Heart left ventricle (tissue), 16 donors: ENCODE measurements at regions not wholly inside any gene's neighbourhood (a gene's known extent, or its start where the extent isn't known, plus 50 kb on each side); places are given as distances from the start of the nearest gene placed in this dataset.

Experiments
- ATAC-seq, 4 donors: fragments of 200-7000 bp; cut with Tn5 transposase; one replicate each; pipeline ENCODE4 v1.9.1; 2020 to 2022; ENCODE audit warnings: moderate library complexity in 4 of 4, mild to moderate bottlenecking in 3 of 4, moderate number of reproducible peaks in 1 of 4
- DNase-seq, 5 donors: peaks; one replicate each; pipeline ENCODE4 v3.0.0-alpha.2; 2020
- H3K27ac ChIP-seq, 12 donors: fragments of 200-600 bp; sonication (generic) in 4 of 12; one replicate each; pipeline versions ENCODE4 v1.5.0 to v1.8.0; 2016 to 2022; ENCODE audit warnings: mild to moderate bottlenecking in 2 of 12
- H3K27me3 ChIP-seq, 9 donors: fragments of 200-600 bp; sonication (generic) in 2 of 9; one replicate each; pipeline versions ENCODE4 v1.5.1 to v1.8.0; 2016 to 2022; ENCODE audit warnings: mild to moderate bottlenecking in 3 of 9
- H3K36me3 ChIP-seq, 9 donors: fragments of 200-600 bp; sonication (generic) in 2 of 9; one replicate each; pipeline versions ENCODE4 v1.5.0 to v1.8.0; 2018 to 2022; ENCODE audit warnings: mild to moderate bottlenecking in 2 of 9
- H3K4me1 ChIP-seq, 12 donors: fragments of 200-600 bp; sonication (generic) in 4 of 12; one replicate each; pipeline versions ENCODE4 v1.5.0 to v1.8.0; 2016 to 2022; ENCODE audit warnings: mild to moderate bottlenecking in 3 of 12
- H3K4me3 ChIP-seq, 12 donors: fragments of 200-600 bp; sonication (generic) in 4 of 12; one replicate each; pipeline versions ENCODE4 v1.5.0 to v1.8.0; 2017 to 2022; ENCODE audit warnings: mild to moderate bottlenecking in 9 of 12, moderate library complexity in 4 of 12
- H3K9me3 ChIP-seq, 12 donors: fragments of 200-600 bp; sonication (generic) in 4 of 12; one replicate each; pipeline versions ENCODE4 v1.5.0 to v1.8.0; 2016 to 2022; ENCODE audit warnings: mild to moderate bottlenecking in 1 of 12
- POLR2A ChIP-seq, 2 donors: fragments of 450-650 bp; IDR thresholded peaks; one replicate each; pipeline ENCODE4 v1.6.1; 2017; ENCODE audit warnings: antibody characterized with exemption in 2 of 2, mild to moderate bottlenecking in 2 of 2, moderate library complexity in 2 of 2
- WGBS, 4 donors: extraction: QIAGEN DNeasy Blood & Tissue Kit in 2 of 4; methylation state at CpG; one replicate each; pipeline versions ENCODE4 v1.1.5 to v1.1.7; 2013 to 2018; 5-methylcytosine and 5-hydroxymethylcytosine counted together
- intact Hi-C, 10 donors: fragments of 100-400 bp; cut with DNase I; formaldehyde crosslinking; loops; one replicate each; pipeline versions ENCODE4 v1.11.1 to v1.14.2; 2022
- TF ChIP-seq, protein P1 (sequence below), 12 donors: fragments of 200-600 bp; sonication (generic) in 4 of 12; IDR thresholded peaks; one replicate each; pipeline versions ENCODE4 v1.5.0 to v1.8.0; 2018 to 2022; ENCODE audit warnings: antibody characterized with exemption in 12 of 12, mild to moderate bottlenecking in 5 of 12
- donor health status: ischemic (EF 13 %, LVEDD 7.1; RV severe dilation, severe dysfunction).
- donor health status: healthy with polysubstance abuse.
- donor health status: DM: no; HTN: yes; CAD: no.
- donor health status: DM: no; HTN: no; CAD: no.
- donor health status: ischemic (EF 25% LVEDD 6.9; RV normal size, moderate dysfunction).
- donor health status: ischemic (EF 25% LVEDD 5.7; RV mildly dilated, moderate dysfunction).
- donor health status: healthy.
- donor health status: DM: yes; HTN: yes; CAD: no.
- donor health status: ischemic (EF 35%, LVEDD 5.7; RV mildly dilated, moderate dysfunction).
- donor health status: nonischemic (EF 11% LVEDD 7.7; RV severe dilation, severe dysfunction).
- donor health status: DM: yes; HTN: yes; CAD: no.
- donor health status: PGD.
- donor health status: ischemic (EF 29% LVEDD 5.4; RV normal size, mild dysfunction).
- donor health status: nonischemic (EF 23%, LVEDD 6.1; RV moderate dilation, normal function).

DNA sequence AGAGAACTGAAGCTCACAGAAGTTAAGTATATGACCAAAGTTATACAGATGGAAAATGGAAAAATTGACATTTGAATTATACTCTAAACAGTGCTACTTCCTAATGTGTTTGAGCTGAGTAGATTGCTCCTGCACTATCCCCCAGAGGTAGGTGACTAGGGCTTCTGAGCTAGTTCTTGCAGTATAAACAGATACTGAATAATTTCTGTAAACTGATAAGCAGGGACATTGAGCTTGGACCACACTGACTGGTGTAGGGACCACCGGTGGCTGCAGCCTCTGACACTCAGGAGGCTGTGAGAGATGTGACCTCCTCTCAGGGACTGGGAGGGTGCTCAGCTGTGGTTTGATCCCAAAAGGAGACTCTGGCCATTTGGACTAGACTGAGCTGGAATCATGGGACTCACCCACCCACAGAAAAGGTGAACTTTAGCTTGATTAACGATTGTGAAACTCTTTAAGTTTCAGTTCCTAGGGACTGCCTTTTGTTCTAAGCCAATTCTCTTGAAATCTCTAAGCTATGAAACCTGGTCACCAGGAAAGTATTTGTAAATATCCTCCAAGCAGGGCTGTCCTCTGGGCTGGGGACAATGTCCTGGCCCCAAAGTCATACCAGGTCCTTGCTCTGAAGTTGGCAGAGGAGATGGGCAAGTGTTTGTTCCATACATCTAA is 291.5 kb downstream of the SEC61B start:
- 81 to 93% (median 85%) methylated on average over 2 of the region's 2 CpGs for WGBS, 4 donors
- no peak for DNase-seq
- TF ChIP-seq, protein P1, sequence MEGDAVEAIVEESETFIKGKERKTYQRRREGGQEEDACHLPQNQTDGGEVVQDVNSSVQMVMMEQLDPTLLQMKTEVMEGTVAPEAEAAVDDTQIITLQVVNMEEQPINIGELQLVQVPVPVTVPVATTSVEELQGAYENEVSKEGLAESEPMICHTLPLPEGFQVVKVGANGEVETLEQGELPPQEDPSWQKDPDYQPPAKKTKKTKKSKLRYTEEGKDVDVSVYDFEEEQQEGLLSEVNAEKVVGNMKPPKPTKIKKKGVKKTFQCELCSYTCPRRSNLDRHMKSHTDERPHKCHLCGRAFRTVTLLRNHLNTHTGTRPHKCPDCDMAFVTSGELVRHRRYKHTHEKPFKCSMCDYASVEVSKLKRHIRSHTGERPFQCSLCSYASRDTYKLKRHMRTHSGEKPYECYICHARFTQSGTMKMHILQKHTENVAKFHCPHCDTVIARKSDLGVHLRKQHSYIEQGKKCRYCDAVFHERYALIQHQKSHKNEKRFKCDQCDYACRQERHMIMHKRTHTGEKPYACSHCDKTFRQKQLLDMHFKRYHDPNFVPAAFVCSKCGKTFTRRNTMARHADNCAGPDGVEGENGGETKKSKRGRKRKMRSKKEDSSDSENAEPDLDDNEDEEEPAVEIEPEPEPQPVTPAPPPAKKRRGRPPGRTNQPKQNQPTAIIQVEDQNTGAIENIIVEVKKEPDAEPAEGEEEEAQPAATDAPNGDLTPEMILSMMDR (IDR thresholded peaks at IDR 0.05) = no peak
- no peak for TF ChIP-seq POLR2A (IDR thresholded peaks at IDR 0.05)
- intact Hi-C loops = no loop called here
- ATAC-seq = no peak
- Histone ChIP-seq H3K36me3 (no peaks in the 10 kb centered on the region), H3K4me1 (peaks cover 0 to 8% (median 0%) of the 10 kb centered on the region in 12 donors), H3K4me3 (no peak overlapping the region), H3K27ac (no peak overlapping the region), H3K27me3 (no peaks in the 10 kb centered on the region), H3K9me3 (no peaks in the 10 kb centered on the region)

GRCh38 chr9:99515093-99515492 is 293.0 kb downstream of the SEC61B start:
- intact Hi-C loops = no loop called here
- no peak overlapping the region for H3K27ac ChIP-seq
- no peaks in the 10 kb centered on the region for H3K36me3 ChIP-seq
- DNase-seq (no peak), ATAC-seq (no peak)
- H3K9me3 ChIP-seq = no peaks in the 10 kb centered on the region
- no peaks in the 10 kb centered on the region for H3K27me3 ChIP-seq
- H3K4me3 ChIP-seq = no peak overlapping the region
- H3K4me1 ChIP-seq = no peaks in the 10 kb centered on the region
- TF ChIP-seq, protein P1 (IDR thresholded peaks at IDR 0.05) = no peak
- no peak for TF ChIP-seq POLR2A (IDR thresholded peaks at IDR 0.05)
- 71 to 82% (median 78%) methylated on average over 1 of the region's 1 CpG for WGBS, 4 donors

GRCh38 chr9:99515895-99516656 is 294.0 kb downstream of the SEC61B start:
- intact Hi-C loops = no loop called here
- no peaks in the 10 kb centered on the region for H3K36me3 ChIP-seq
- no peaks in the 10 kb centered on the region for H3K9me3 ChIP-seq
- no peak overlapping the region for H3K27ac ChIP-seq
- H3K4me1 ChIP-seq = no peaks in the 10 kb centered on the region
- DNase-seq (no peak), ATAC-seq (no peak)
- no peak overlapping the region for H3K4me3 ChIP-seq
- TF ChIP-seq, protein P1 (IDR thresholded peaks at IDR 0.05) = no peak
- no peak for TF ChIP-seq POLR2A (IDR thresholded peaks at IDR 0.05)
- H3K27me3 ChIP-seq = no peaks in the 10 kb centered on the region
- 81 to 89% (median 84%) methylated on average over 7 of the region's 7 CpGs for WGBS, 4 donors

DNA sequence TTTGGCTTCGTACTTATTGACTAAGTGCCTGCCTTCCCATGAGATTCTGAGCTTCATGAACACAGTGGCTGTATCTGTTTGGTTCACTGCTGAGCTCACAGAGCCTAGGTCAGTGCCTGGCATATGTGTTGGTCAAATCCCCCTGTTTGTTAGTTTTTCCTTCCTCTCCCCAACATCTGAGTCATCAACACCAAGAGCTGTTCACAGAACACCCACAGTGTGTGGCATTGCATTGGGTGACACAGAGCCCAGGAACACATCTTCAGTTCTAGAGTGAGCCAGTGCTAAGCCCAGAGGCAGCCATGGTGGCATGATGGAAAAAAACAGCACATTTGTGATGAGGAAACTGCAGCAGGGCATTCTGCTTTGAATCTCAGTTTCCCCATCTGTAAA is 294.6 kb downstream of the SEC61B start:
- Histone ChIP-seq H3K27ac (no peak overlapping the region), H3K4me3 (no peak overlapping the region), H3K27me3 (no peaks in the 10 kb centered on the region), H3K4me1 (no peaks in the 10 kb centered on the region), H3K36me3 (no peaks in the 10 kb centered on the region), H3K9me3 (no peaks in the 10 kb centered on the region)
- 82 to 93% (median 91%) methylated on average over 1 of the region's 1 CpG for WGBS, 4 donors
- DNase-seq = no peak
- no peak for ATAC-seq
- intact Hi-C loops = no loop called here
- no peak for TF ChIP-seq POLR2A (IDR thresholded peaks at IDR 0.05)
- TF ChIP-seq, protein P1 (IDR thresholded peaks at IDR 0.05) = no peak
